OCI-LY7 (cell line): ENCODE measurements at regions not wholly inside any gene's neighbourhood (a gene's known extent, or its start where the extent isn't known, plus 50 kb on each side); places are given as distances from the start of the nearest gene placed in this dataset.

ENCODE experiments used
- BruUV-seq: library from RNA; stranded (reverse); fragments of 400-500 nt; replicated peaks from 2 replicates; lab custom pipeline; 2021; lab: Mats Ljungman, UMichigan
- CTCF ChIA-PET: fragments of 300-600 bp; sonication (Branson Sonifier 250); formaldehyde crosslinking; loops from one replicate; lab custom pipeline; 2022; ENCODE audit warnings: antibody characterized with exemption; ENCODE audit not compliant: unreplicated experiment; lab: Charles Lee
- POLR2A ChIA-PET: fragments of 300-600 bp; sonication (Branson Sonifier 250); formaldehyde crosslinking; loops from one replicate; lab custom pipeline; 2022; ENCODE audit warnings: antibody characterized with exemption; lab: Charles Lee
- DNase-seq: peaks from one replicate; pipeline ENCODE4 v3.0.0-alpha.2; 2015; ENCODE audit warnings: low spot score
- H2AFZ ChIP-seq: fragments of 200-600 bp; sonication (generic), shearing (Covaris generic); 2 replicates; pipeline ENCODE4 v1.6.1; 2014; ENCODE audit warnings: mild to moderate bottlenecking, antibody characterized with exemption, low read length, moderate library complexity
- H3K27ac ChIP-seq: fragments of 200-600 bp; sonication (generic); 2 replicates; pipeline ENCODE4 v1.5.1; 2014; ENCODE audit warnings: mixed run types, low read depth, mild to moderate bottlenecking, moderate library complexity, low read length, inconsistent platforms; ENCODE audit not compliant: poor library complexity, severe bottlenecking
- H3K36me3 ChIP-seq: fragments of 200-600 bp; sonication (generic); 2 replicates; pipeline ENCODE4 v1.6.1; 2014; ENCODE audit warnings: mild to moderate bottlenecking, antibody characterized with exemption, low read length, moderate library complexity, mixed read lengths; ENCODE audit not compliant: insufficient read depth
- H3K4me1 ChIP-seq: fragments of 200-600 bp; sonication (generic); 2 replicates; pipeline ENCODE4 v1.5.1; 2014; ENCODE audit warnings: mild to moderate bottlenecking, low read length; ENCODE audit not compliant: insufficient read depth, poor library complexity, severe bottlenecking
- H3K4me2 ChIP-seq: fragments of 200-600 bp; sonication (generic); 2 replicates; pipeline ENCODE4 v1.6.1; 2014; ENCODE audit warnings: mild to moderate bottlenecking, low read length
- H3K4me3 ChIP-seq: fragments of 200-600 bp; sonication (generic); 2 replicates; pipeline ENCODE4 v1.5.1; 2014; ENCODE audit warnings: mild to moderate bottlenecking, low read depth, low read length; ENCODE audit not compliant: poor library complexity, severe bottlenecking
- H3K79me2 ChIP-seq: fragments of 200-600 bp; sonication (generic); 2 replicates; pipeline ENCODE4 v1.6.1; 2016; ENCODE audit warnings: low read depth, mild to moderate bottlenecking, low read length, moderate library complexity, mixed read lengths; ENCODE audit not compliant: insufficient read depth
- H3K9me2 ChIP-seq: fragments of 200-600 bp; sonication (generic); 2 replicates; pipeline ENCODE4 v1.6.1; 2016; ENCODE audit warnings: mild to moderate bottlenecking, low read length, mixed read lengths; ENCODE audit not compliant: insufficient read depth
- H3K9me3 ChIP-seq: fragments of 200-600 bp; sonication (generic); 2 replicates; pipeline ENCODE4 v1.6.1; 2014; ENCODE audit warnings: mild to moderate bottlenecking, mixed run types, low read length, mixed read lengths
- H4K20me1 ChIP-seq: fragments of 200-600 bp; sonication (generic); 2 replicates; pipeline ENCODE4 v1.6.1; 2014; ENCODE audit warnings: mild to moderate bottlenecking, antibody characterized with exemption, low read length, moderate library complexity, mixed read lengths; ENCODE audit not compliant: insufficient read depth
- CTCF ChIP-seq: fragments of 200-600 bp; sonication (generic); conservative IDR thresholded peaks from 2 replicates; pipeline ENCODE4 v1.5.1; 2014; ENCODE audit warnings: mild to moderate bottlenecking, antibody characterized with exemption, low read length, moderate library complexity, mixed read lengths
- EZH2phosphoT487 ChIP-seq: fragments of 200-600 bp; sonication (generic); IDR thresholded peaks from 2 replicates; pipeline ENCODE4 v1.6.1; 2018; ENCODE audit warnings: low read depth, borderline replicate concordance, mild to moderate bottlenecking, mixed run types, antibody characterized with exemption, low read length, moderate library complexity, mixed read lengths
- intact Hi-C: fragments of 100-400 bp; cut with micrococcal nuclease; formaldehyde crosslinking; loops from one replicate; pipeline ENCODE4 v1.10.0; 2022; ENCODE audit not compliant: unreplicated experiment

GRCh38 chr11:70834984-70835560, 417.3 kb downstream of the SHANK2 start:
- ChIA-PET POLR2A (no interaction called here), CTCF (interaction anchor here (0.6 kb wide), 1 partner anchor 864 kb away, joined by 3 read pairs; no protein-coding TSS in a partner anchor)
- H3K79me2 ChIP-seq, result no peaks in the 10 kb centered on the region
- H3K36me3 ChIP-seq, result no peaks in the 10 kb centered on the region
- H3K27ac ChIP-seq, result no peak overlapping the region
- DNase-seq, result no peak
- no peaks in the 10 kb centered on the region for H4K20me1 ChIP-seq
- no peak overlapping the region for H3K4me3 ChIP-seq
- H3K4me2 ChIP-seq, result no peak overlapping the region
- H3K4me1 ChIP-seq, result no peaks in the 10 kb centered on the region
- H2AFZ ChIP-seq, result no peak overlapping the region
- no TSS peak for BruUV-seq
- intact Hi-C loops, result no loop called here
- no peaks in the 10 kb centered on the region for H3K9me3 ChIP-seq
- TF ChIP-seq EZH2phosphoT487, result no peak
- no peak for TF ChIP-seq CTCF
- H3K9me2 ChIP-seq, result no peaks in the 10 kb centered on the region

- no TSS peak for BruUV-seq
- H3K27ac ChIP-seq, result no peak overlapping the region
- no peaks in the 10 kb centered on the region for H3K9me3 ChIP-seq
- H3K36me3 ChIP-seq, result no peaks in the 10 kb centered on the region
- ChIA-PET CTCF (no interaction called here), POLR2A (no interaction called here)
- no peaks in the 10 kb centered on the region for H3K4me1 ChIP-seq
- no peak overlapping the region for H3K4me3 ChIP-seq
- intact Hi-C loops, result no loop called here
- no peak overlapping the region for H3K4me2 ChIP-seq
- DNase-seq, result no peak
- no peaks in the 10 kb centered on the region for H3K9me2 ChIP-seq
- no peaks in the 10 kb centered on the region for H3K79me2 ChIP-seq
- no peak overlapping the region for H2AFZ ChIP-seq
- no peaks in the 10 kb centered on the region for H4K20me1 ChIP-seq
- TF ChIP-seq CTCF (no peak), EZH2phosphoT487 (no peak)
Measured at GRCh38 chr11:70836071-70836470, 416.3 kb downstream of the SHANK2 start.

DNA sequence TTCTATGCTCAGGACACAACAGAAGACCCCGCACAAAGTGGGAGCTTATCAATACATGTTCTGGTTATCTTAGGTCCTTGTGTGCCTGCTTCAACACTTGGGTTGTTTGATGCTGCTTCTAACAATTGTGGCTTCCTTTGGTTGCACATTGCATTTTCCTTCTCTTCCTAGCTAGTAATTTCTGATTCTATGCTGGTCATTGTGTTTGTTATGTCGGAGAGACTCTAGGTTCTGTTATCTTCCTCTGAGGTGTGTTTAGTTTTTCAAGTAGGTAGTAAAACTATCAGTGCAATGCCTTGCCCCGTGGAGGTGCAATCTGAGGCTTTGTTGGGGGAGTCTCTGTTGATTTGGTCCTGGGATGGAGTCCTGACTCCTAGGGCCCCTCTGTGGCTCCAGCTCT, 414.2 kb downstream of the SHANK2 start:
- H2AFZ ChIP-seq, result no peak overlapping the region
- H3K9me3 ChIP-seq, result no peaks in the 10 kb centered on the region
- H3K4me3 ChIP-seq, result no peak overlapping the region
- H3K9me2 ChIP-seq, result no peaks in the 10 kb centered on the region
- H3K79me2 ChIP-seq, result no peaks in the 10 kb centered on the region
- BruUV-seq, result no TSS peak
- CTCF ChIA-PET, result no interaction called here
- H3K4me2 ChIP-seq, result no peak overlapping the region
- POLR2A ChIA-PET, result no interaction called here
- intact Hi-C loops, result no loop called here
- no peaks in the 10 kb centered on the region for H3K36me3 ChIP-seq
- TF ChIP-seq EZH2phosphoT487, result no peak
- TF ChIP-seq CTCF, result no peak
- DNase-seq, result no peak
- H3K27ac ChIP-seq, result no peak overlapping the region
- H3K4me1 ChIP-seq, result no peaks in the 10 kb centered on the region
- no peaks in the 10 kb centered on the region for H4K20me1 ChIP-seq
